ENCODE measurements at regions not wholly inside any gene's neighbourhood (a gene's known extent, or its start where the extent isn't known, plus 50 kb on each side); places are given as distances from the start of the nearest gene placed in this dataset.

- H3K27ac ChIP-seq = no peak overlapping the region
- TF ChIP-seq CTCF (IDR thresholded peaks at IDR 0.05) (no peak), ZFX (IDR thresholded peaks at IDR 0.05; ENCODE audit: borderline replicate concordance) (no peak)
These were observed 401.3 kb upstream of the CADM1 start for GRCh38 chr11:115905341-115906000.

- no peak overlapping the region for H3K27ac ChIP-seq
- no peak for TF ChIP-seq ZFX (IDR thresholded peaks at IDR 0.05; ENCODE audit: borderline replicate concordance)
These were observed 399.0 kb upstream of the CADM1 start for GRCh38 chr11:115903179-115903578.

- H3K27ac ChIP-seq = no peak overlapping the region
- TF ChIP-seq ZFX (IDR thresholded peaks at IDR 0.05; ENCODE audit: borderline replicate concordance) (no peak), CTCF (IDR thresholded peaks at IDR 0.05) (no peak)
These were observed 396.9 kb upstream of the CADM1 start for GRCh38 chr11:115901069-115901468.

GRCh38 chr11:115900111-115900510 is 395.9 kb upstream of the CADM1 start:
- no peak overlapping the region for H3K27ac ChIP-seq
- TF ChIP-seq ZFX (IDR thresholded peaks at IDR 0.05; ENCODE audit: borderline replicate concordance) (no peak), CTCF (IDR thresholded peaks at IDR 0.05) (no peak)

GRCh38 chr11:115897707-115898106 is 393.5 kb upstream of the CADM1 start:
- TF ChIP-seq CTCF (IDR thresholded peaks at IDR 0.05) (no peak), ZFX (IDR thresholded peaks at IDR 0.05; ENCODE audit: borderline replicate concordance) (no peak)
- H3K27ac ChIP-seq = no peak overlapping the region

- no peak for TF ChIP-seq ZFX (IDR thresholded peaks at IDR 0.05; ENCODE audit: borderline replicate concordance)
- no peak for TF ChIP-seq CTCF (IDR thresholded peaks at IDR 0.05)
These were observed 391.9 kb upstream of the CADM1 start for GRCh38 chr11:115896084-115896483.

GRCh38 chr11:115895594-115895993 is 391.4 kb upstream of the CADM1 start:
- TF ChIP-seq CTCF (IDR thresholded peaks at IDR 0.05) (no peak), ZFX (IDR thresholded peaks at IDR 0.05; ENCODE audit: borderline replicate concordance) (no peak)
- no peak overlapping the region for H3K27ac ChIP-seq

More at GRCh38 chr11:115896084-115896483, 391.9 kb upstream of the CADM1 start:
- H3K27ac ChIP-seq = no peak overlapping the region

- no peak for TF ChIP-seq ZFX (IDR thresholded peaks at IDR 0.05; ENCODE audit: borderline replicate concordance)
- no peak for TF ChIP-seq CTCF (IDR thresholded peaks at IDR 0.05)
- no peak overlapping the region for H3K27ac ChIP-seq
These were observed 390.0 kb upstream of the CADM1 start for GRCh38 chr11:115894176-115894575.

Measured in 22Rv1 (cell line).